ENCODE measurements at regions not wholly inside any gene's neighbourhood (a gene's known extent, or its start where the extent isn't known, plus 50 kb on each side); places are given as distances from the start of the nearest gene placed in this dataset.
A peak's percentile ranks its signal among the peaks of the same experiment; 100 is the strongest.

DNA sequence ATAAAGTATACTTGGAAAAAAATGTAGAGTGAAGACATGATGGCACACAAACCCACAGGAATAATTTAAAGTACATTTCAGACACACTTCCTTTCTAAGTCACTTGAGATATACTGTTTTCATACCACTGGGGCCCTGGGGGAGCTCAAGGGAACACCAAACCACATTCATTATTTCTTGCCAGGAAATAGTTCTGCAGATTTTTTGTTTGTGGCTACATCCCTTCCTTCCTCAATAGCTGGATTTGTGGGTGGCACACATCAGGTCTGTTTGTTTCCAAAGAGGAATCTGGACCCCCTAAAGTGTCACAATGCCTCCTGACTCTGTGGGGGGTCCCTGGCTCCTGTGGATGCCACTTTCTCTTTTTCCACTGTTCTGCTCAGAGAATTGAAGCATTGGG lies 153.5 kb upstream of the COL8A1 start:
- Histone ChIP-seq H3K9me3 (ENCODE audit: insufficient read depth, low read depth, low read length) (peaks cover 7% of the 10 kb centered on the region), H2AFZ (ENCODE audit: low read depth, low read length) (no peak overlapping the region), H3K79me2 (ENCODE audit: insufficient read depth, low read length) (no peaks in the 10 kb centered on the region), H3K4me2 (ENCODE audit: low read length) (no peak overlapping the region), H3K27me3 (ENCODE audit: insufficient read depth, low read length) (no peaks in the 10 kb centered on the region), H3K27ac (ENCODE audit: low read depth, low read length) (no peak overlapping the region), H3K4me1 (ENCODE audit: insufficient read depth, low read length) (no peaks in the 10 kb centered on the region), H3K36me3 (ENCODE audit: insufficient read depth, low read length) (no peaks in the 10 kb centered on the region), H3K4me3 (ENCODE audit: insufficient read depth, low read depth, low read length) (no peak overlapping the region), H3K9ac (ENCODE audit: low read length) (no peak overlapping the region), H4K20me1 (ENCODE audit: insufficient read depth, low read length) (no peaks in the 10 kb centered on the region)
- FAIRE-seq (peak; percentile 76), DNase-seq (ENCODE audit: low read depth) (peak; percentile 67)
- peaks cover 17% of the 10 kb centered on the region for H3K4me1 Mint-ChIP-seq (ENCODE audit: low read depth, unreplicated experiment)
- TF ChIP-seq, protein P1, sequence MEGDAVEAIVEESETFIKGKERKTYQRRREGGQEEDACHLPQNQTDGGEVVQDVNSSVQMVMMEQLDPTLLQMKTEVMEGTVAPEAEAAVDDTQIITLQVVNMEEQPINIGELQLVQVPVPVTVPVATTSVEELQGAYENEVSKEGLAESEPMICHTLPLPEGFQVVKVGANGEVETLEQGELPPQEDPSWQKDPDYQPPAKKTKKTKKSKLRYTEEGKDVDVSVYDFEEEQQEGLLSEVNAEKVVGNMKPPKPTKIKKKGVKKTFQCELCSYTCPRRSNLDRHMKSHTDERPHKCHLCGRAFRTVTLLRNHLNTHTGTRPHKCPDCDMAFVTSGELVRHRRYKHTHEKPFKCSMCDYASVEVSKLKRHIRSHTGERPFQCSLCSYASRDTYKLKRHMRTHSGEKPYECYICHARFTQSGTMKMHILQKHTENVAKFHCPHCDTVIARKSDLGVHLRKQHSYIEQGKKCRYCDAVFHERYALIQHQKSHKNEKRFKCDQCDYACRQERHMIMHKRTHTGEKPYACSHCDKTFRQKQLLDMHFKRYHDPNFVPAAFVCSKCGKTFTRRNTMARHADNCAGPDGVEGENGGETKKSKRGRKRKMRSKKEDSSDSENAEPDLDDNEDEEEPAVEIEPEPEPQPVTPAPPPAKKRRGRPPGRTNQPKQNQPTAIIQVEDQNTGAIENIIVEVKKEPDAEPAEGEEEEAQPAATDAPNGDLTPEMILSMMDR (IDR thresholded peaks at IDR 0.05; ENCODE audit: insufficient read depth, low read depth, low read length), result no peak
- no peak for TF ChIP-seq EZH2 (IDR thresholded peaks at IDR 0.05; ENCODE audit: insufficient read depth, low read length)
- H3K9me3 Mint-ChIP-seq (ENCODE audit: unreplicated experiment), result peaks cover 12% of the 10 kb centered on the region
- no peaks in the 10 kb centered on the region for H3K27me3 Mint-ChIP-seq (ENCODE audit: low read depth, unreplicated experiment)
- no peaks in the 10 kb centered on the region for H3K36me3 Mint-ChIP-seq (ENCODE audit: low read depth, unreplicated experiment)
- H3K27ac Mint-ChIP-seq (ENCODE audit: unreplicated experiment), result no peak overlapping the region
- no peak overlapping the region for H3K4me3 Mint-ChIP-seq (ENCODE audit: unreplicated experiment)

DNA sequence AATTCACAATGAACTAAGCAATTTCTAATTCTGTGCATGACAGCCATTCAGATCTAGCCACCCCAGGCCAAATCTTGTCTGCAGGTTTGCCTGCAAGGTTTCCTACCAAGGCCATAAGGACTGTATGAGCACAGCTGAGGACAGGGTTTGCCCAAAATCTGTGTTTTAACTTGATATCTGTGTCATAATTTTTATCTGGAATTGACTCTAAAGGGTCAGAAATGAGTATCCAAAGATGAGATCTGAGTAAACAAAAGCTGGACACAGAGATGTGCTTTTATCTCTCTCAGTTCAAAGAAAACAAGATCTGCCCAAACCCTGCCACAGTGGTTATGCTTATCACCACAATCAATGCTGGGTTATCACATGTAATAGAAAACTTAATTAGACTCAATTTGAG lies 154.6 kb upstream of the COL8A1 start:
- FAIRE-seq (peak; percentile 66), DNase-seq (ENCODE audit: low read depth) (no peak)
- H2AFZ ChIP-seq (ENCODE audit: low read depth, low read length), result no peak overlapping the region
- H3K79me2 ChIP-seq (ENCODE audit: insufficient read depth, low read length), result no peaks in the 10 kb centered on the region
- H4K20me1 ChIP-seq (ENCODE audit: insufficient read depth, low read length), result no peaks in the 10 kb centered on the region
- no peak overlapping the region for H3K4me2 ChIP-seq (ENCODE audit: low read length)
- H3K36me3 ChIP-seq (ENCODE audit: insufficient read depth, low read length), result no peaks in the 10 kb centered on the region
- TF ChIP-seq, protein P1 (IDR thresholded peaks at IDR 0.05; ENCODE audit: insufficient read depth, low read depth, low read length), result no peak
- no peak for TF ChIP-seq EZH2 (IDR thresholded peaks at IDR 0.05; ENCODE audit: insufficient read depth, low read length)
- Mint-ChIP-seq H3K9me3 (ENCODE audit: unreplicated experiment) (peaks cover 13% of the 10 kb centered on the region), H3K4me3 (ENCODE audit: unreplicated experiment) (no peak overlapping the region), H3K4me1 (ENCODE audit: low read depth, unreplicated experiment) (peaks cover 17% of the 10 kb centered on the region), H3K27ac (ENCODE audit: unreplicated experiment) (peak overlapping the region; percentile 12), H3K27me3 (ENCODE audit: low read depth, unreplicated experiment) (no peaks in the 10 kb centered on the region), H3K36me3 (ENCODE audit: low read depth, unreplicated experiment) (no peaks in the 10 kb centered on the region)
- no peaks in the 10 kb centered on the region for H3K27me3 ChIP-seq (ENCODE audit: insufficient read depth, low read length)
- no peak overlapping the region for H3K9ac ChIP-seq (ENCODE audit: low read length)
- H3K27ac ChIP-seq (ENCODE audit: low read depth, low read length), result no peak overlapping the region
- H3K9me3 ChIP-seq (ENCODE audit: insufficient read depth, low read depth, low read length), result peaks cover 7% of the 10 kb centered on the region
- H3K4me3 ChIP-seq (ENCODE audit: insufficient read depth, low read depth, low read length), result no peak overlapping the region
- no peaks in the 10 kb centered on the region for H3K4me1 ChIP-seq (ENCODE audit: insufficient read depth, low read length)

DNA sequence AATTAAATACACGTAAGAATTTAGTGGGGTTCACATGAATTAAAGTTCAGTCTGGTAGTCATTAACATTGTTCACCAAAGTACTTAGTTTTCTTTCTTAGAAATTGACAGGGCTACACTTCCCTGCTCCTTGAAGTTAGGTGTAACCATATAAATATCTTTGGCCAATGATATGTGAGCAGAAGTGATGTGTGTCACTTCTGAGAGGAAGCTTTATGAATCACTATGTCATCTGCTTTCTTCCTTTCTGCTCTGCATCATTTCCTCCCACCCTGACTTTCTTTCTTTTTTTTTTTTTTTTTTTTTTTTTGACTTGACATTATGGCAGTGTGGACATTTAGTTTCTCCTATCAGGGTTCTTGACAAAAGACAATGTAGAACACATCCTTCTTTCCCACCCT lies 156.2 kb upstream of the COL8A1 start:
- FAIRE-seq, result no peak

More for the DNA sequence above, 156.2 kb upstream of the COL8A1 start:
- DNase-seq (ENCODE audit: low read depth), result no peak
- Histone ChIP-seq H3K79me2 (ENCODE audit: insufficient read depth, low read length) (no peaks in the 10 kb centered on the region), H3K4me1 (ENCODE audit: insufficient read depth, low read length) (no peaks in the 10 kb centered on the region), H3K36me3 (ENCODE audit: insufficient read depth, low read length) (no peaks in the 10 kb centered on the region), H3K4me2 (ENCODE audit: low read length) (no peak overlapping the region), H3K4me3 (ENCODE audit: insufficient read depth, low read depth, low read length) (no peak overlapping the region), H3K27me3 (ENCODE audit: insufficient read depth, low read length) (no peaks in the 10 kb centered on the region), H3K9me3 (ENCODE audit: insufficient read depth, low read depth, low read length) (peaks cover 7% of the 10 kb centered on the region), H3K9ac (ENCODE audit: low read length) (no peak overlapping the region), H4K20me1 (ENCODE audit: insufficient read depth, low read length) (no peaks in the 10 kb centered on the region), H2AFZ (ENCODE audit: low read depth, low read length) (no peak overlapping the region), H3K27ac (ENCODE audit: low read depth, low read length) (no peak overlapping the region)
- H3K27ac Mint-ChIP-seq (ENCODE audit: unreplicated experiment), result no peak overlapping the region
- H3K9me3 Mint-ChIP-seq (ENCODE audit: unreplicated experiment), result peaks cover 2% of the 10 kb centered on the region
- H3K4me1 Mint-ChIP-seq (ENCODE audit: low read depth, unreplicated experiment), result peaks cover 17% of the 10 kb centered on the region
- H3K36me3 Mint-ChIP-seq (ENCODE audit: low read depth, unreplicated experiment), result no peaks in the 10 kb centered on the region
- TF ChIP-seq, protein P1 (IDR thresholded peaks at IDR 0.05; ENCODE audit: insufficient read depth, low read depth, low read length), result no peak
- no peak for TF ChIP-seq EZH2 (IDR thresholded peaks at IDR 0.05; ENCODE audit: insufficient read depth, low read length)
- H3K27me3 Mint-ChIP-seq (ENCODE audit: low read depth, unreplicated experiment), result no peaks in the 10 kb centered on the region
- no peak overlapping the region for H3K4me3 Mint-ChIP-seq (ENCODE audit: unreplicated experiment)
